OCI-LY3 (cell line): ENCODE measurements at regions not wholly inside any gene's neighbourhood (a gene's known extent, or its start where the extent isn't known, plus 50 kb on each side); places are given as distances from the start of the nearest gene placed in this dataset.
A peak's percentile ranks its signal among the peaks of the same experiment; 100 is the strongest.

ENCODE experiments used
- H2AFZ ChIP-seq: fragments of 200-600, 300-600 bp; shearing (Covaris generic); 2 replicates; pipeline ENCODE4 v1.6.0; 2014; ENCODE audit warnings: antibody characterized with exemption, low read depth, low read length
- H3K27ac ChIP-seq: fragments of 200-600, 300-600 bp; sonication (generic); 2 replicates; pipeline ENCODE4 v1.5.1; 2014; ENCODE audit warnings: mild to moderate bottlenecking, low read length, moderate library complexity, mixed read lengths
- H3K27me3 ChIP-seq: fragments of 200-600, 300-600 bp; sonication (generic); 2 replicates; pipeline ENCODE4 v1.6.1; 2014; ENCODE audit warnings: low read depth, low read length, mixed read lengths
- H3K36me3 ChIP-seq: fragments of 200-600, 300-600 bp; sonication (generic); replicated peaks from 2 replicates; pipeline ENCODE3; 2014; ENCODE audit warnings: low read depth, low read length, mixed read lengths
- H3K4me1 ChIP-seq: fragments of 300-600, 200-600 bp; sonication (generic); 2 replicates; pipeline ENCODE4 v1.6.1; 2014; ENCODE audit warnings: low read length, mixed read lengths
- H3K4me2 ChIP-seq: fragments of 200-600, 300-600 bp; sonication (generic); 2 replicates; pipeline ENCODE4 v1.6.1; 2014; ENCODE audit warnings: low read length, mixed read lengths
- H3K4me3 ChIP-seq: fragments of 300-600, 200-600 bp; sonication (generic); 2 replicates; pipeline ENCODE4 v1.5.1; 2014; ENCODE audit warnings: antibody characterized with exemption, mild to moderate bottlenecking, low read length, moderate library complexity
- H3K79me2 ChIP-seq: fragments of 300-600, 200-600 bp; shearing (Covaris generic); 2 replicates; pipeline ENCODE4 v1.6.1; 2014; ENCODE audit warnings: mild to moderate bottlenecking, low read length, mixed read lengths
- H3K9ac ChIP-seq: fragments of 300-600, 200-600 bp; shearing (Covaris generic); 2 replicates; pipeline ENCODE4 v1.6.0; 2014; ENCODE audit warnings: mild to moderate bottlenecking, low read length, moderate library complexity
- H3K9me3 ChIP-seq: fragments of 200-600, 300-600 bp; shearing (Covaris generic); 2 replicates; pipeline ENCODE4 v1.6.1; 2014; ENCODE audit warnings: low read length, mixed read lengths; ENCODE audit not compliant: insufficient read depth
- H4K20me1 ChIP-seq: fragments of 200-600, 300-600 bp; sonication (generic); 2 replicates; pipeline ENCODE4 v1.6.1; 2016; ENCODE audit warnings: low read length, mixed read lengths; ENCODE audit not compliant: insufficient read depth
- CTCF ChIP-seq: fragments of 200-600, 300-600 bp; sonication (generic); IDR thresholded peaks from 2 replicates; pipeline ENCODE4 v1.5.1; 2014; ENCODE audit warnings: antibody characterized with exemption, low read length, low read depth
- EZH2phosphoT487 ChIP-seq: fragments of 200-600 bp; shearing (Covaris generic); IDR thresholded peaks from 2 replicates; pipeline ENCODE4 v1.6.1; 2018; ENCODE audit warnings: antibody characterized with exemption, mixed run types, low read depth

- TF ChIP-seq EZH2phosphoT487 (no peak), CTCF (no peak)
- no peaks in the 10 kb centered on the region for H4K20me1 ChIP-seq
- no peak overlapping the region for H2AFZ ChIP-seq
- no peaks in the 10 kb centered on the region for H3K79me2 ChIP-seq
- peaks cover 35% of the 10 kb centered on the region for H3K4me1 ChIP-seq
- H3K9ac ChIP-seq = no peak overlapping the region
- peak overlapping the region; percentile 42 for H3K4me2 ChIP-seq
- H3K9me3 ChIP-seq = no peaks in the 10 kb centered on the region
- H3K36me3 ChIP-seq = peaks cover 4% of the 10 kb centered on the region
- 0 out of 2 replicates have a peak overlapping the region, but pooled peaks have one; percentile 30 for H3K27ac ChIP-seq
- no peaks in the 10 kb centered on the region for H3K27me3 ChIP-seq
- no peak overlapping the region for H3K4me3 ChIP-seq
Observed at GRCh38 chr7:46344533-46344932, 423.5 kb upstream of the IGFBP3 start.

- TF ChIP-seq CTCF = no peak
- TF ChIP-seq EZH2phosphoT487 = no peak
- Histone ChIP-seq H3K79me2 (no peaks in the 10 kb centered on the region), H3K36me3 (peaks cover 4% of the 10 kb centered on the region), H4K20me1 (no peaks in the 10 kb centered on the region), H3K4me2 (peak overlapping the region; percentile 42), H3K27me3 (no peaks in the 10 kb centered on the region), H3K4me1 (peaks cover 35% of the 10 kb centered on the region), H3K9me3 (no peaks in the 10 kb centered on the region), H3K4me3 (no peak overlapping the region), H3K9ac (no peak overlapping the region), H2AFZ (no peak overlapping the region), H3K27ac (peak overlapping the region; percentile 30)
Observed at GRCh38 chr7:46343802-46344201, 422.7 kb upstream of the IGFBP3 start.

- TF ChIP-seq CTCF = no peak
- TF ChIP-seq EZH2phosphoT487 = no peak
- no peaks in the 10 kb centered on the region for H3K79me2 ChIP-seq
- no peak overlapping the region for H3K27ac ChIP-seq
Observed at GRCh38 chr7:46322937-46323336, 401.9 kb upstream of the IGFBP3 start.

GRCh38 chr7:46321556-46322205, 400.6 kb upstream of the IGFBP3 start:
- Histone ChIP-seq H3K9me3 (no peaks in the 10 kb centered on the region), H3K27me3 (no peaks in the 10 kb centered on the region), H2AFZ (no peak overlapping the region), H3K4me3 (no peak overlapping the region), H3K27ac (no peak overlapping the region), H3K36me3 (no peaks in the 10 kb centered on the region), H3K4me2 (no peak overlapping the region), H3K9ac (no peak overlapping the region), H3K79me2 (no peaks in the 10 kb centered on the region), H3K4me1 (peaks cover 5% of the 10 kb centered on the region), H4K20me1 (no peaks in the 10 kb centered on the region)
- TF ChIP-seq CTCF (no peak), EZH2phosphoT487 (no peak)

More at GRCh38 chr7:46322937-46323336, 401.9 kb upstream of the IGFBP3 start:
- no peaks in the 10 kb centered on the region for H4K20me1 ChIP-seq
- H3K9ac ChIP-seq = no peak overlapping the region
- no peaks in the 10 kb centered on the region for H3K9me3 ChIP-seq
- no peak overlapping the region for H2AFZ ChIP-seq
- no peak overlapping the region for H3K4me2 ChIP-seq
- no peaks in the 10 kb centered on the region for H3K27me3 ChIP-seq
- no peaks in the 10 kb centered on the region for H3K36me3 ChIP-seq
- H3K4me1 ChIP-seq = peaks cover 5% of the 10 kb centered on the region
- no peak overlapping the region for H3K4me3 ChIP-seq
